ENCODE measurements at regions not wholly inside any gene's neighbourhood (a gene's known extent, or its start where the extent isn't known, plus 50 kb on each side); places are given as distances from the start of the nearest gene placed in this dataset.

- no peak for TF ChIP-seq CTCF (conservative IDR thresholded peaks at IDR 0.05; ENCODE audit: low read depth, low read length)
- TF ChIP-seq EZH2 (IDR thresholded peaks at IDR 0.05; ENCODE audit: low read length, unreplicated experiment): no peak
- no peak for TF ChIP-seq EZH2phosphoT487 (IDR thresholded peaks at IDR 0.05; ENCODE audit: borderline replicate concordance, low read length)
These were observed 366.9 kb downstream of the FAT3 start for GRCh38 chr11:92591521-92591920.
